Subcutaneous abdominal adipose tissue (tissue), 5 donors: ENCODE measurements at regions not wholly inside any gene's neighbourhood (a gene's known extent, or its start where the extent isn't known, plus 50 kb on each side); places are given as distances from the start of the nearest gene placed in this dataset.

Experiments used
- H3K27ac ChIP-seq: one replicate; pipeline ENCODE4 v1.7.0; 2013; ENCODE audit warnings: low read depth, mild to moderate bottlenecking, inconsistent platforms, low read length, moderate library complexity
- H3K27me3 ChIP-seq, 5 donors: one replicate each; pipeline ENCODE4 v1.7.0; 2013; ENCODE audit warnings: low read length in 5 of 5, inconsistent platforms in 1 of 5; ENCODE audit not compliant: control insufficient read depth in 5 of 5, insufficient read depth in 4 of 5
- H3K36me3 ChIP-seq, 5 donors: one replicate each; pipeline ENCODE4 v1.7.0; 2013; ENCODE audit warnings: low read length in 5 of 5; ENCODE audit not compliant: control insufficient read depth in 5 of 5, insufficient read depth in 5 of 5
- H3K4me1 ChIP-seq, 5 donors: one replicate each; pipeline ENCODE4 v1.7.0; 2013; ENCODE audit warnings: low read length in 5 of 5, mild to moderate bottlenecking in 3 of 5, moderate library complexity in 1 of 5; ENCODE audit not compliant: control insufficient read depth in 5 of 5, insufficient read depth in 5 of 5
- H3K4me3 ChIP-seq, 5 donors: one replicate each; pipeline ENCODE4 v1.7.0; 2013; ENCODE audit warnings: low read length in 5 of 5, low read depth in 1 of 5
- H3K9ac ChIP-seq, 5 donors: one replicate each; pipeline ENCODE4 v1.7.0; 2013; ENCODE audit warnings: low read length in 5 of 5, mild to moderate bottlenecking in 4 of 5, moderate library complexity in 3 of 5
- H3K9me3 ChIP-seq, 5 donors: one replicate each; pipeline ENCODE4 v1.7.0; 2013; ENCODE audit warnings: low read length in 5 of 5; ENCODE audit not compliant: control insufficient read depth in 5 of 5
- donor health status: healthy.
- donor health status: healthy.
- donor health status: healthy.
- donor health status: healthy.
- donor health status: healthy.

- no peak overlapping the region for H3K27ac ChIP-seq
- H3K9me3 ChIP-seq = no peaks in the 10 kb centered on the region
- H3K4me3 ChIP-seq = no peak overlapping the region
- H3K4me1 ChIP-seq = peaks cover 0 to 22% (median 0%) of the 10 kb centered on the region in 5 donors
- no peaks in the 10 kb centered on the region for H3K36me3 ChIP-seq
- H3K27me3 ChIP-seq = no peaks in the 10 kb centered on the region
- H3K9ac ChIP-seq = no peak overlapping the region
These were observed 125.2 kb downstream of the TMCO5A start for GRCh38 chr15:38059665-38060064.

GRCh38 chr15:38061856-38062649, 127.6 kb downstream of the TMCO5A start:
- Histone ChIP-seq H3K36me3 (no peaks in the 10 kb centered on the region), H3K27me3 (no peaks in the 10 kb centered on the region), H3K9me3 (no peaks in the 10 kb centered on the region), H3K9ac (peak overlapping the region in 1 of 5 donors; percentile 4), H3K4me1 (peaks cover 0 to 22% (median 0%) of the 10 kb centered on the region in 5 donors), H3K27ac (no peak overlapping the region), H3K4me3 (no peak overlapping the region)

- Histone ChIP-seq H3K4me1 (peaks cover 0 to 22% (median 0%) of the 10 kb centered on the region in 5 donors), H3K36me3 (no peaks in the 10 kb centered on the region), H3K27me3 (no peaks in the 10 kb centered on the region), H3K4me3 (no peak overlapping the region), H3K9ac (no peak overlapping the region), H3K9me3 (no peaks in the 10 kb centered on the region), H3K27ac (no peak overlapping the region)
These were observed 128.3 kb downstream of the TMCO5A start for GRCh38 chr15:38062696-38063095.

- no peak overlapping the region for H3K4me3 ChIP-seq
- H3K9me3 ChIP-seq = no peaks in the 10 kb centered on the region
- no peak overlapping the region for H3K9ac ChIP-seq
- no peaks in the 10 kb centered on the region for H3K36me3 ChIP-seq
- no peaks in the 10 kb centered on the region for H3K27me3 ChIP-seq
- H3K27ac ChIP-seq = no peak overlapping the region
- peaks cover 3 to 26% (median 19%) of the 10 kb centered on the region in 5 donors for H3K4me1 ChIP-seq
These were observed 131.4 kb downstream of the TMCO5A start for GRCh38 chr15:38065721-38066345.

- H3K27ac ChIP-seq = no peak overlapping the region
- H3K9me3 ChIP-seq = no peaks in the 10 kb centered on the region
- peaks cover 3 to 31% (median 22%) of the 10 kb centered on the region in 5 donors for H3K4me1 ChIP-seq
- H3K4me3 ChIP-seq = no peak overlapping the region
- no peak overlapping the region for H3K9ac ChIP-seq
- H3K27me3 ChIP-seq = no peaks in the 10 kb centered on the region
- no peaks in the 10 kb centered on the region for H3K36me3 ChIP-seq
These were observed 132.2 kb downstream of the TMCO5A start for GRCh38 chr15:38066612-38067011.

GRCh38 chr15:38068626-38069391, 134.4 kb downstream of the TMCO5A start:
- peaks cover 8 to 45% (median 42%) of the 10 kb centered on the region in 5 donors for H3K4me1 ChIP-seq
- H3K4me3 ChIP-seq = peak overlapping the region; percentile 41 to 53 (median 47)
- H3K9me3 ChIP-seq = no peaks in the 10 kb centered on the region
- no peaks in the 10 kb centered on the region for H3K27me3 ChIP-seq
- peak overlapping the region; percentile 19 to 69 (median 60) for H3K9ac ChIP-seq
- no peaks in the 10 kb centered on the region for H3K36me3 ChIP-seq
- H3K27ac ChIP-seq = peak overlapping the region; percentile 69

- Histone ChIP-seq H3K4me1 (peaks cover 8 to 46% (median 44%) of the 10 kb centered on the region in 5 donors), H3K4me3 (peak overlapping the region; percentile 41 to 53 (median 47)), H3K9ac (peak overlapping the region; percentile 2 to 69 (median 60))
These were observed 135.1 kb downstream of the TMCO5A start for GRCh38 chr15:38069511-38070011.

GRCh38 chr15:38070778-38071177, 136.3 kb downstream of the TMCO5A start:
- H3K36me3 ChIP-seq = no peaks in the 10 kb centered on the region
- H3K9ac ChIP-seq = no peak overlapping the region
- H3K27me3 ChIP-seq = no peaks in the 10 kb centered on the region
- H3K4me3 ChIP-seq = no peak overlapping the region
- no peaks in the 10 kb centered on the region for H3K9me3 ChIP-seq
- peak overlapping the region; percentile 98 for H3K27ac ChIP-seq
- peaks cover 8 to 46% (median 44%) of the 10 kb centered on the region in 5 donors for H3K4me1 ChIP-seq

More at GRCh38 chr15:38069511-38070011, 135.1 kb downstream of the TMCO5A start:
- Histone ChIP-seq H3K9me3 (no peaks in the 10 kb centered on the region), H3K27me3 (no peaks in the 10 kb centered on the region), H3K27ac (peak overlapping the region; percentile 69), H3K36me3 (no peaks in the 10 kb centered on the region)

GRCh38 chr15:38071211-38071972, 137.0 kb downstream of the TMCO5A start:
- H3K9ac ChIP-seq = no peak overlapping the region
- no peaks in the 10 kb centered on the region for H3K27me3 ChIP-seq
- peaks cover 8 to 46% (median 44%) of the 10 kb centered on the region in 5 donors for H3K4me1 ChIP-seq
- peak overlapping the region in 1 of 5 donors; percentile 79 for H3K4me3 ChIP-seq
- H3K36me3 ChIP-seq = no peaks in the 10 kb centered on the region
- peak overlapping the region; percentile 98 for H3K27ac ChIP-seq
- H3K9me3 ChIP-seq = no peaks in the 10 kb centered on the region
